ENCODE measurements at regions not wholly inside any gene's neighbourhood (a gene's known extent, or its start where the extent isn't known, plus 50 kb on each side); places are given as distances from the start of the nearest gene placed in this dataset.
A peak's percentile ranks its signal among the peaks of the same experiment; 100 is the strongest.

- no peak for ATAC-seq
Observed at GRCh38 chr11:45382133-45382878, 96.2 kb upstream of the SYT13 start.

DNA sequence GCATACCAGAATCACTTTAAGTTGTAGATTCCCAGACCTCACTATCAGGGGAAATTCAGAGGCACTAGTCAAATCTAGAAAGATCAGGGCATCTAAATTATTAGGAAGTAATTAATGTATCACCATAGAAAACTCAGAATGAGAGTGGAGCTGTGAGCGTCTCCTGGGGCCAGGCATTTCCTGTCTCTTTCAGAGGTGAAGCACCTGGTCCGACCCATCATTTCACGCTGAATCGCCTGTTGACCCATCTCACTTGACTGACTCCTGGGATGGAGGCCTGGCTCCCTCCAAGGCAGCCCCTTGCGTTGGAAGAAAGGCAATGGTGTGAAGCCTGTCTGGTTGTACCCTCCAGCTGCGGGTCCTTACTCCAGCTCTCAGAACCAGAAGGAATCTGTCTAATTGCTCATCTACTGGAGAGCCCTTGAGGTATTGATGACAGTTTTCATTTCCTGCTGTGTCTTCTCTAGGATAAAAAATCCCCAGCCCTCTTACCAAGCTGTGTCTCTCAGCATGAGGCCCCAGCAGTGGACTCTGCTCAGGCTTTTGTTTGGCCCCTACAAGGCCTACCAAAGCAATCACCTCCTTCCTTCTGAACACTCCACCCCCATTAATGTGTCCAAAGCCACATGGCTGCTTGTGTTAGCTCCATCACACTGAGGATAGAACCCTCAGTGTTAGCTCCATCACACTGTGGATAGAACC lies 93.2 kb upstream of the SYT13 start:
- ATAC-seq: no peak

DNA sequence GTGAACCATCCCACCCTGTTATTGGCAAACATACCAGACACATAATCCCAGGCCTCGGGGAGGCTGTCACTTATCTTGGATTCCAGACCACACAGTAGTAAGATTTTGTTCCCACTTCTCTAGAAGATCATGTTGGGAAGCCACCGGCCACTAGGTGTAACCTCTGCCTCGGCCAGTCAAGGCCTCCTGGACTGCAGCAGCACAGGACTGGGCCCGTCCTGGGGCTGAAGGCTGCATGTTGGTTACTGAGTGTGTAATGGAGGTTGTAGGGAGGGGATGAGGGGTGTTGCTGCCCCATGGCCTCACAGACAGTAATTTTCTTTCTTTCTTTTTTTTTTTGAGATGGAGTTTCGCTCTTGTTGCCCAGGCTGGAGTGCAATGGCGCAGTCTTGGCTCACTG lies 92.4 kb upstream of the SYT13 start:
- ATAC-seq: no peak

DNA sequence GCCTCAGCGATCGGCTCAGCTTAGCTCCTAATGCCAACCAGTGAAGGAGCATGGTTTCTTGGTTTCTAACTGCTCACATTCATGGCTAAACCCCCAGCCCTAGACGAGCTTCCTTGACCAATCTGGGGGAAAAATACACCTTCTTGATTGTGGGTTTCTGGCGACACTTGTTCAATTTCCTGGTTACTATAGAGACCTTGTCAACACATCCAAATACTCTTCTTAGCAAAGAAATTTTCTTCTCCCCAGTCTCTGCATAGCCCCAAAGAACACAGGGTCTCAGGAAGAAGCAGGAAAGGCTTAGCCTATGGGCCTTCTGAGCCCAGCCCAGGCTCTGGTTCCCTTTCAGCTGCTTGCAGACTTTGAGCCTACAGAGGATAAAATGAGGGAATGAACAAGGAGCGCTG lies 88.5 kb upstream of the SYT13 start:
- ATAC-seq: no peak

GRCh38 chr11:45374130-45374529 lies 88.0 kb upstream of the SYT13 start:
- ATAC-seq: no peak

GRCh38 chr11:45373506-45374035 lies 87.4 kb upstream of the SYT13 start:
- ATAC-seq: no peak

DNA sequence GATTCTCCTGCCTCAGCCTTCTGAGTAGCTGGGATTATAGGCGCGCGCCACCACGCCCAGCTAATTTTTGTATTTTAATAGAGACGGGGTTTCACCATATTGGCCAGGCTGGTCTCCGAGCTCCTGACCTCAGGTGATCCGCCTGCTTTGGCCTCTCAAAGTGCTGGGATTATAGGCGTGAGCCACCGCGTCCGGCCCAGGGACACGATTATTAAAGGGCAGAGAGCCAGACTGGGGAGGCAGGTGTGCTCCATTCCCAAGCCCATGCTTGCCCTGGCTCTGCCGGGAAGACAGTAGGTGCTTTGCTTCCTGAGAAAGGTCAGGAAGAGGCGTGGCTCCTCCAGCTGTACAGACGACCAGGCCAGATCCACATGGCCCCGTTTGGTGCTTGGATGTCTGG lies 86.3 kb upstream of the SYT13 start:
- peak; percentile 84 for ATAC-seq

DNA sequence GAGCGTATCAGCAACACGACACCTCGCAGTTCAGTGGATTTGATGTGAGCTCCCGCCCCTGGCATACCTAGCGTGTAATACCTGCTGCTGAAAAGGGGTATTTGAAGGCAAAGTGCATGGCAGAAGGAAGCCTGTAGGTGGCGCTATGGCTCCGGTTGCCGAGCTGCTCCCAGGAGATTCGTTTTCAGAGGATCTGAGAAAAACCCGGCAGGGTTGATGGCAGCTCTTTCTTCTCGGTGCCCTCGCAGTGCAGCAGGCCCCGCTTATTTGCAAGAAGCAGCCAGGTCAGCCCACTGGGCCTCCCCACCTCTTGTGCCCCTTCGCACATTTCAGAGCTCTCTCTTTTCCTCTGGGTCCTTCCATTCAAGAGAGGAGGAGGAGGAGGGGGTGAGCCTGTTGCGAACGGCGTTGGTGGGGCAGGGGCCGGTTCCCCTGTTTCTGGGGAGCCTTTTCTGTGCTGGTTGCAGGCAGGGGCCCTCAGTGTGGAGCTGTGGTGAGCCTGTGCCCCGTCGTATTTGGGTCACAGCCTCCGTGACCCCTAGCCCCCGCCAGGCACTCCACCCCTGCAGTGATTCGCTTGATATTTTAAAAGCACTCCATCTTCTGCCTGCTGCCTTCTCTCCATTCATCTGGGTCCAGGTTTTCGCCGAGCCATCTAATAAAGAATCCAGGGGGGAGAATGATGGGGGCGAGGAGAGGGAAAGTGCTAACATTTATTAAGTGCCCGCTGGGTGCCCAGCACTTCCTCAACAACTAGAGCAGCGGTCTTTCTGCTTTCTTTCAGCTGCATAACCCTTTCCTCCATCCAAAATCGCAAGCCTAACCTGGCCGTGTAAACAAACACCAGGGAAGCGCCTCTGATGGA lies 85.3 kb upstream of the SYT13 start:
- peak; percentile 75 for ATAC-seq

DNA sequence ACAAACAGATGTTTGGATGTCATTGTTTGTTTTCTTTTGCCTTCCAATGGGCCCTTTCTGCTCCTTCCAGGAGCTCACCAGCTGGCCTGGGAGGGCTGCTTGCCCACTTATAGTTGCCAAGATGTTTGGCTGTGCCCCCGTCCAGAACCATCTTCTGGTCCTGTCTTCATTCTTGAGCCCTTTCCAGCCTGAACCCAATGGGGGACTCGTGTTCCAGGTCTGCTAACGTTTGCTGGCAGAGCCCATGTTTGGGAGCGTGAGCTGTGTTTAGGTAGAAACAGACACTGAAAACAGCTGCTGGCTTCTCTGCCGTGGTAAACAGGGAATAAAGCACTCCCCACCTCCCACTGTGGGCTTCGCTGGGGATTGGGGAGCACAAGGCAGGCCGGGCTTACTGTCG lies 83.2 kb upstream of the SYT13 start:
- no peak for ATAC-seq

DNA sequence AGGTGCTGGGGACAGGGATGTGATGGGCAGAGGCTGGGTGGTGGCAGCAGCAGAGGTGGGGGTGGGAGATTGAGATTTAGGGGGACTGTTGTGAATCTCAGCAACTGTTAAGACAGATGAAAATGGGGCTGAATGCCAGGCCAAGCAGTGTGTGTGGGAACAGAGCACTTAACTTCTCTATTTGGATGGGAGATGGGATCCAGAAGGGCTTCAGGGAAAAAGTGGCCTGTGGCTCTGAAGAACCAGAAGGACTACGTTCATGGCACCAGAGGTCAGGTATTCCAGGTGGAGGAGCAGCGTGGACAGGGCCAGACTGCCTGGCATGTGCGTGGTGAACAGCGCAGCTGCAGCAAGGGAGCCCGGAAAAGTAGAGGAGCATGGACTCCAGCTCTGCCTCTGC lies 82.6 kb upstream of the SYT13 start:
- ATAC-seq: no peak

- no peak for ATAC-seq
Observed at GRCh38 chr11:45366619-45367190, 80.6 kb upstream of the SYT13 start.

GRCh38 chr11:45365961-45366618 lies 79.9 kb upstream of the SYT13 start:
- no peak for ATAC-seq

DNA sequence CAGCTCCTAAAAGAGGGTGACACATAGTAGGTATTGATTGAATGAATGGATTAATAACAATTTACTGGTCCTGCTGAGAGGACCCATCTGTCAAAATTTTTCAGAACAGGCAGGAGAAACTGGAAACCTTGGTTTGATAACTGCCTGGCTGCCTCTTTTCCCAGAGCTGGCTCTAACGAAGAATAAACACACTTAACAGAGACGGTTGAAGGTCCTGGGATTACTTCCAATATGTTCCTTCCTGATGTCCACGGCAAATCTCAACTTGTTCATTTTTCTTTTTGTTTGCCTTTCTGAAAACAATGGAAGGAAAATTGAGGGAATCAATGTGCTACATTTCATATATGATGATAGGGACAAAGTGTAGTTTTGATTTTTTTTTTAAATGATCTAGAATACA lies 76.5 kb upstream of the SYT13 start:
- no peak for ATAC-seq

DNA sequence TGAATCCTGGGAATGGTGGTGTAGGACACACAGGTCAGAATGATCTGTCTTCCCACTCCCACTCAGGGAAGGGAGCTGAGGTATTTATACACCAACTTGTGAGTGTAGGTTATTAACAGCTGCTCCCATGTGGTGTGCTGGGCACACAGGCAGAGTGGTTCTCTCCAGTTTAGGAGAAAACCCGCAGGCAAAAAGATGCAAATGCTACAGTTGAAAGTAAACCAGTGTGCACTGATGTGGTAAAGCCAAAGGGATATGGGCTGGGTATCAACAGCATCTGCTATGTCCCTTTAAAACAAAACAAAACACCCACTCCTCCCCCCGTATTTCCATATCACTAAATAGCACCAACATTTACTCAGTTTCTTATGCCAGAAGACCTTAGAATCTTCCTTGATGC lies 75.4 kb upstream of the SYT13 start:
- ATAC-seq: no peak

GRCh38 chr11:45355706-45356041 lies 69.5 kb upstream of the SYT13 start:
- no peak for ATAC-seq

DNA sequence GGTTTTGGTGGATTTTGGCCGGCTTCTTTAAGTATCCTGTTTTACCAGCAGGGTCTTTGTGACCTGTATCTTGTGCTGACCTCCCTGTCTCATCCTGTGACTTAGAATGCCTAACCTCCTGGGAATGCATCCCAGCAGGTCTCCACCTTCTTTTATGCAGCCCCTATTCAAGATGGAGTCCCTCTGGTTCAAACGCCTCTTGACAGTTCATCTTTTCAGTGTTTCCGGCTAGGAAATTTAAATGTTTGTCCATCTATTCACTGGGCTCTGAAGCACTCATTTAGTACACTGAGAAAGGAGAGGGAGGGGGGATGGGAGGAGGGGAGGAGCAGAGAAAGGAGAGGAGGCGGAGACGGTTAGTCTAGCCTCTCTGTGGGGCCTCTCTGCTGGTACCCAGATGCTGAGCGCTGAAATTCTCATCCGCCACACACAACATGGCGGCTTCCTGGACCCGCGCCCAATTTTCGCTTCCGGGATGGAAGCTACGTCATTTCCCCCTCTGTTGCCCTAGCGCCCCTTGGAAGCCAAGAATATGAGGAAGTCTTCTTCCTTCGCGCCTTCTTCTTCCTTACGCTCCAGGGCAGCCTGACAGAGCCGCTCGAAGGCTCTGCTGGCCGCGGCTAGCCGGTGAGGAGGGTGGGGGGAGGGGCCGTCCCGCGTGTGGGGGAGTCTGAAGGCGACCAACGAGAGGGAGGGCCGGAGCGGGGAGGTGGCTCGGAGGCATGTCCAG lies 69.0 kb upstream of the SYT13 start:
- peak; percentile 80 for ATAC-seq

- ATAC-seq: no peak
Observed at GRCh38 chr11:45348729-45349128, 62.6 kb upstream of the SYT13 start.

- ATAC-seq: no peak
Observed at GRCh38 chr11:45347348-45348082, 61.4 kb upstream of the SYT13 start.

GRCh38 chr11:45345491-45345890 lies 59.4 kb upstream of the SYT13 start:
- no peak for ATAC-seq

DNA sequence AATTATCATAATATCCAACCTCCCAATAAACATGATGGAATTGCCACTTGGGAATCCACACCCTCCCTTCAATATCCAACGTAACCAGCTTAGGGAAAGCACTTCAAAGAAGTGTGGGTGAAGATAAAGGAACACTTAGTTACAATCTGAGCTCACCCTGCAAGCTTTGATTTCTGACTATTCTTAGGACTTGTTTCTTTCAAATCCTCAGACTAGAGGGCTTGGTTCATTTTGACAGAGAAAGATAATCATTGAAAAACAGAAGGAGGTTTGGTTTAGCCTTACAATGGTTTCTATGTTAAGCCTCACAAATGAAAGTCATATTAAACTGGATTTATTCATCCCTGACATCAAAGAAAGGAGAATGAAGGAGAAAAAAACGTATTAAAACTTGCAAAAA lies 57.9 kb upstream of the SYT13 start:
- no peak for ATAC-seq

DNA sequence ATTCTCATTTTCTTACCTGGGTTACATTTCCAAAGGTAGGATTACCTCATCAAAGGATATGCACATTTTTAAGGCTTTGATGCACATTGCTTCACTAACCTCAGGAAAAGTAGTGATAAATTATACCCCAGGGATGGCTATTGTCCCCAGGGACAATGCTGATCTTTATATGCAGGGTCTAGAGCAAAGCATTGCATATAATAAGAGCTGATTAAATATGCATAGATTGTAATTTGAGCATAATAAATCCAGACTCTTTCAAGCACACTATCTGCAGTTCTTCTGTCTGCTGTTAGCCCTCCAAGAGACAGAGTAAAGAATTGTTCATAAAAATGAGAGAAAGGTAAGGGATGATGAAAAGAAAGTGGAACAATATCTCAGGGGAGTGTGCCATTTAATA lies 57.3 kb upstream of the SYT13 start:
- no peak for ATAC-seq

Measured in esophagus mucosa (tissue), 1 donor.